GM21825 (cell line): ENCODE measurements at regions not wholly inside any gene's neighbourhood (a gene's known extent, or its start where the extent isn't known, plus 50 kb on each side); places are given as distances from the start of the nearest gene placed in this dataset.

Source experiments
- ATAC-seq: cut with Tn5 transposase; IDR thresholded peaks from one replicate; pipeline ENCODE4 v1.9.1; 2021; ENCODE audit warnings: mild to moderate bottlenecking, moderate library complexity; ENCODE audit not compliant: unreplicated experiment

- ATAC-seq, result no peak
Observed at GRCh38 chr20:40769677-40770285, 80.7 kb upstream of the MAFB start.

GRCh38 chr20:40770564-40771307 is 81.7 kb upstream of the MAFB start:
- no peak for ATAC-seq

- ATAC-seq, result no peak
Observed at GRCh38 chr20:40771308-40771610, 82.2 kb upstream of the MAFB start.

GRCh38 chr20:40771848-40772511 is 82.9 kb upstream of the MAFB start:
- no peak for ATAC-seq

- ATAC-seq, result no peak
Observed at GRCh38 chr20:40773376-40773775, 84.3 kb upstream of the MAFB start.

- no peak for ATAC-seq
Observed at GRCh38 chr20:40774252-40774651, 85.2 kb upstream of the MAFB start.

- ATAC-seq, result no peak
Observed at GRCh38 chr20:40775561-40776146, 86.6 kb upstream of the MAFB start.

- no peak for ATAC-seq
Observed at GRCh38 chr20:40776466-40777457, 87.7 kb upstream of the MAFB start.

GRCh38 chr20:40777653-40778052 is 88.6 kb upstream of the MAFB start:
- no peak for ATAC-seq

GRCh38 chr20:40778894-40779496 is 90.0 kb upstream of the MAFB start:
- no peak for ATAC-seq

- ATAC-seq, result no peak
Observed at GRCh38 chr20:40781327-40782042, 92.4 kb upstream of the MAFB start.

- no peak for ATAC-seq
Observed at GRCh38 chr20:40782043-40782368, 93.0 kb upstream of the MAFB start.

- no peak for ATAC-seq
Observed at GRCh38 chr20:40785346-40785745, 96.3 kb upstream of the MAFB start.

GRCh38 chr20:40786336-40786735 is 97.3 kb upstream of the MAFB start:
- no peak for ATAC-seq

- no peak for ATAC-seq
Observed at GRCh38 chr20:40787941-40788340, 98.9 kb upstream of the MAFB start.

GRCh38 chr20:40797425-40797824 is 108.4 kb upstream of the MAFB start:
- no peak for ATAC-seq

GRCh38 chr20:40798066-40798465 is 109.0 kb upstream of the MAFB start:
- no peak for ATAC-seq

- ATAC-seq, result no peak
Observed at GRCh38 chr20:40802886-40803285, 113.8 kb upstream of the MAFB start.

GRCh38 chr20:40803381-40803780 is 114.3 kb upstream of the MAFB start:
- no peak for ATAC-seq

GRCh38 chr20:40805592-40805991 is 116.6 kb upstream of the MAFB start:
- no peak for ATAC-seq
